ENCODE measurements at regions not wholly inside any gene's neighbourhood (a gene's known extent, or its start where the extent isn't known, plus 50 kb on each side); places are given as distances from the start of the nearest gene placed in this dataset.
A peak's percentile ranks its signal among the peaks of the same experiment; 100 is the strongest.

- TF ChIP-seq ZNF687 (IDR thresholded peaks at IDR 0.05): peak; percentile 35; the same call in 1 of the 2 replicates
- TF ChIP-seq KDM1A (IDR thresholded peaks at IDR 0.05; ENCODE audit: borderline replicate concordance): no peak
- no peak for TF ChIP-seq SREBF2 (IDR thresholded peaks at IDR 0.05; ENCODE audit: low read length)
- TF ChIP-seq RB1 (IDR thresholded peaks at IDR 0.05; ENCODE audit: borderline replicate concordance): no peak
- TF ChIP-seq JUND (IDR thresholded peaks at IDR 0.05; ENCODE audit: low read depth, low read length): no peak
- no peak for TF ChIP-seq GABPA (IDR thresholded peaks at IDR 0.05; ENCODE audit: low read depth)
- TF ChIP-seq RELA (IDR thresholded peaks at IDR 0.05; ENCODE audit: borderline replicate concordance, partially characterized antibody): no peak
- TF ChIP-seq ETV6 (conservative IDR thresholded peaks at IDR 0.05 in 1 of 2, IDR thresholded peaks at IDR 0.05 in 1 of 2; ENCODE audit: borderline replicate concordance in 1 of 2, low read depth in 1 of 2): no peak
- no peak for TF ChIP-seq NFYA (IDR thresholded peaks at IDR 0.05; ENCODE audit: borderline replicate concordance, low read depth, low read length)
- TF ChIP-seq NFYB (IDR thresholded peaks at IDR 0.05; ENCODE audit: insufficient read depth, low read depth, low read length): no peak
- TF ChIP-seq REST (IDR thresholded peaks at IDR 0.05; ENCODE audit: low read depth, low read length): 0 out of 2 replicates have a peak, but pooled peaks have one; percentile 12
- no peak for TF ChIP-seq NFXL1 (IDR thresholded peaks at IDR 0.05; ENCODE audit: borderline replicate concordance)
- no peak for TF ChIP-seq WRNIP1 (IDR thresholded peaks at IDR 0.05; ENCODE audit: borderline replicate concordance, low read depth, low read length)
- TF ChIP-seq SKIL (IDR thresholded peaks at IDR 0.05; ENCODE audit: low read depth, poor library complexity, severe bottlenecking): peak; percentile 86
- TF ChIP-seq RCOR1 (conservative IDR thresholded peaks at IDR 0.05; ENCODE audit: low read depth, low read length): no peak
- TF ChIP-seq YY1 (IDR thresholded peaks at IDR 0.05; ENCODE audit: low read depth, low read length): 0 out of 2 replicates have a peak, but pooled peaks have one; percentile 20
- no peak for TF ChIP-seq ZNF24 (IDR thresholded peaks at IDR 0.05)
- no peak for TF ChIP-seq ZBTB33 (IDR thresholded peaks at IDR 0.05)
These were observed 132.2 kb downstream of the KLF13 start (continued) for GRCh38 chr15:31458596-31459399.

Data from GM12878 (cell line).